Activated naive CD4-positive, alpha-beta T cell treated with anti-CD3 and anti-CD28 coated beads, Interleukin-2, amount 10 ng/mL, durations not matched to agents 7 days and 5 days (primary cell): ENCODE measurements at regions not wholly inside any gene's neighbourhood (a gene's known extent, or its start where the extent isn't known, plus 50 kb on each side); places are given as distances from the start of the nearest gene placed in this dataset.
"Not testable (repeated sequence)": the region's sequence is repeated elsewhere in the genome, so short reads cannot be mapped to it uniquely, and the experiment has no call there.

Experiments
- CTCF ChIA-PET: fragments of 350-600 bp; sonication (Branson Sonifier 250); formaldehyde crosslinking; loops from one replicate; lab custom pipeline; 2021; ENCODE audit warnings: antibody characterized with exemption; lab: Charles Lee
- DNase-seq: peaks from one replicate; pipeline ENCODE4 v3.0.0-alpha.2; 2020
- H3K27ac Mint-ChIP-seq: one replicate; pipeline ENCODE4 v1.8.0; 2021; ENCODE audit warnings: mild to moderate bottlenecking, moderate library complexity, mixed read lengths
- H3K27me3 Mint-ChIP-seq: one replicate; pipeline ENCODE4 v1.8.0; 2021; ENCODE audit warnings: mild to moderate bottlenecking, mixed read lengths
- H3K36me3 Mint-ChIP-seq: one replicate; pipeline ENCODE4 v1.8.0; 2021; ENCODE audit warnings: mixed read lengths
- H3K4me1 Mint-ChIP-seq: one replicate; pipeline ENCODE4 v1.8.0; 2021; ENCODE audit warnings: mixed read lengths
- H3K4me3 Mint-ChIP-seq: one replicate; pipeline ENCODE4 v1.8.0; 2021; ENCODE audit warnings: mild to moderate bottlenecking, moderate library complexity, mixed read lengths
- H3K9me3 Mint-ChIP-seq: one replicate; pipeline ENCODE4 v1.8.0; 2021; ENCODE audit warnings: mixed read lengths

DNA sequence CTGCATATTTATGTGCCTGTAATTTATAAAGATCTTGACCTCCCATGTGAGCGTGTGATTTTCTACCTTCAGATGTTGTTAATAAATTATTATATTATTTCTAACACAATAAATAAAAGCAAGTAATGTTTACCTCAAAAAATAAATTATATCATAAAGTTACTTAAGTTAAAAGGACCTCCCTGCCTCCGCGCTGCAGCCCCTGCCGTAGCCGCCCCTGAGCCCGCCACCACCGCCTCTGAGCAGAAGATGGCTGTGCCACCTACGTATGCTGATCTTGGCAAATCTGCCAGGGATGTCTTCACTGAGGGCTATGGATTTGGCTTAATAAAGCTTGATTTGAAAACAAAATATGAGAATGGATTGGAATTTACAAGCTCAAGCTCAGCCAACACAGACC, 119.6 kb upstream of the BRWD3 start:
- Mint-ChIP-seq H3K36me3 (no peaks in the 10 kb centered on the region), H3K27me3 (no peaks in the 10 kb centered on the region), H3K27ac (no peak overlapping the region), H3K4me1 (no peaks in the 10 kb centered on the region), H3K4me3 (no peak overlapping the region), H3K9me3 (peaks cover 11% of the 10 kb centered on the region)
- no peak for DNase-seq
- CTCF ChIA-PET, result no interaction called here

DNA sequence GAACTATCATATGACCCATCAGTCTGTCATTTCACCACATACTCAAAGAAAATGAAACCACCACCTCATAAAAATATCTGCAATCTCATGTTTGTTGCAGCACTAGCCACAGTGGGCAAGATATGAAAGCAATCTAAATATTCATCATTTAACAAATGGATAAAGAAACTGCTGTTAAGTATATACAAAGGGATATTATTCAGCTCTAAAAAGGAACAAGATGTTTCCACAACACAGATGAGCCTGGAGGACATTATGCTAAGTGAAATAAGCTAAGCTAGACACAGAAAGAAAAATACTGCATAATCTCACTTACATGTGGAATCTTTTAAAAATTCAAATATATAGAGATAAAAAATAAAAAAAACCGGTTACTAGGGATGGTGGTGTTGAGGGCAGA, 108.2 kb upstream of the BRWD3 start:
- Mint-ChIP-seq H3K27me3 (no peaks in the 10 kb centered on the region), H3K36me3 (no peaks in the 10 kb centered on the region), H3K4me3 (no peak overlapping the region), H3K9me3 (peaks cover 4% of the 10 kb centered on the region), H3K4me1 (no peaks in the 10 kb centered on the region), H3K27ac (no peak overlapping the region)
- CTCF ChIA-PET, result no interaction called here
- DNase-seq, result no peak

DNA sequence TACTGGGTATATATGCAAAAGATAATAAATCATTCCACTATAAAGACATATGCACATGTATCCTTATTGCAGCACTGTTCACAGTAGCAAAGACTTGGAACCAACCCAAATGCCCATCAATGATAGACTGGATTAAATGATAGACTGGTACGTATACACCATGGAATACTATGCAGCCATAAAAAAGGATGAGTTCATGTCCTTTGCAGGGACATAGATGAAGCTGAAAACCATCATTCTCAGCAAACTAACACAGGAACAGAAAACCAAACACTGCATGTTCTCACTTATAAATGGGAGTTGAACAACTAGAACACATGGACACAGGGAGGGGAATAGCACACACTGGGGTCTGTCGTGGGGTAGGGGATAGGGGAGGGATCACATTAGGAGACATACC, 102.7 kb upstream of the BRWD3 start:
- H3K36me3 Mint-ChIP-seq, H3K4me1 Mint-ChIP-seq, H3K4me3 Mint-ChIP-seq, DNase-seq, CTCF ChIA-PET, H3K27me3 Mint-ChIP-seq, H3K27ac Mint-ChIP-seq: not testable (repeated sequence)
- H3K9me3 Mint-ChIP-seq, result peaks cover 21% of the 10 kb centered on the region

DNA sequence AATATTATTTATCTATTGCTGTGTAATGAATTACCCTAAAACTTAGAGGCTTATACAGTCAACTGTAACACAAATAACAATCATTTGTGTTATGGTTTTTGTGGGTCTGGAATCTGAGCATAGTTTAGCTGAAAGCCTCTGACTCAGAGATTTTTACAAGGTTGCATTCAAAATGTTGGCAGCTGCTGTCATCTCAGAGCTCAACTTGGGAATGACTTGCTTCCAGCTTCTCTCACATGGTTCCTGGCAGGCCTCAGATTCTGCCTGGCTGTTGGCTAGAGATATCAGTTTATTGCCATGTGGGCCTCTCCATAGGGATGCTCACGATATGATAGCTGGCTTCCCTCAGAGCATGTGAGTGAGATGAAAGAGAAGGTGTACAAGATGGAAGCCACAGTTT, 70.2 kb upstream of the BRWD3 start:
- Mint-ChIP-seq H3K36me3 (no peaks in the 10 kb centered on the region), H3K27ac (no peak overlapping the region), H3K4me1 (no peaks in the 10 kb centered on the region), H3K4me3 (no peak overlapping the region), H3K27me3 (no peaks in the 10 kb centered on the region), H3K9me3 (no peaks in the 10 kb centered on the region)
- CTCF ChIA-PET, result no interaction called here
- no peak for DNase-seq

DNA sequence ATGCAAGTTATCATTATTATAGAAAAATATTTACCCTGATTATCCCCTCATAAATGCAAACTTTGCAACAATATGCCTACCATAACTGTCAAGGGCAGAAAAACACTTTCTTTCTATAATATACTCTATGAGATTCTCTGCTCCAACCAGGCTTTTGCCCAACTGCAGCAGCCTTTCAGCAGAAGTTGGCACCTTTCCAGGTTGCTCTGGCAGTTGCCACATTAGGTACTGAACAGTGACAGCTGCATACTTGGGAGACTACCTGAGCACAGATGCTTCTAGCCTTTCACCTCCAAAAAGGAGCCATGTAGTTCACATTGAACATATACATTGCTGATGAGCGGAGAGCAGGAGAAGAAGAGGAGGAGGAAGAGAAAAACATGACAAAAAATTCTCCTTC, 69.5 kb upstream of the BRWD3 start:
- CTCF ChIA-PET, result no interaction called here

DNA sequence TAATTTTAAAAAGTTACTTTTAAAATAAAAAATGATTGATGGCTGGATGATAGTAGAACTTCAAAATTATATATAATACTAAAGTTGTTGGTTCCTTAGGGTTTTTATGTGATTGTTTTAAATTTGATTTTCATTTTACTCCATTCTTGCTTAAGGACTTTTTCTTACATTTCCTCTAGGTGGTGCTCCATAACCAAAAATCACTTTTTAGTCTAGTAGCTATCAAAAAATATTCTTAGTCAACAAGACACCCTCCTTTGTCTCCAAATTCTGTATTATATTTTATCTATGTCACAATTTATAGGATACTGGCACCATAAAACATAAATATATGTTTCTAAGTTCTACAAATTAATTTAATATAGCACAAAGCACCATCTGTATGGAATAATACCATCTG, 67.2 kb upstream of the BRWD3 start:
- CTCF ChIA-PET, result interaction anchor here (1.0 to 1.4 kb wide), 3 partner anchors 319 to 1800 kb away, joined by 3 to 5 read pairs (median 4); no protein-coding TSS in a partner anchor
- no peak overlapping the region for H3K4me3 Mint-ChIP-seq
- H3K4me1 Mint-ChIP-seq, result no peaks in the 10 kb centered on the region
- H3K36me3 Mint-ChIP-seq, result no peaks in the 10 kb centered on the region
- H3K27me3 Mint-ChIP-seq, result no peaks in the 10 kb centered on the region
- no peaks in the 10 kb centered on the region for H3K9me3 Mint-ChIP-seq
- no peak for DNase-seq
- H3K27ac Mint-ChIP-seq, result no peak overlapping the region

More for the DNA sequence above, 69.5 kb upstream of the BRWD3 start:
- Mint-ChIP-seq H3K27ac (no peak overlapping the region), H3K36me3 (no peaks in the 10 kb centered on the region), H3K4me3 (no peak overlapping the region), H3K9me3 (no peaks in the 10 kb centered on the region), H3K27me3 (no peaks in the 10 kb centered on the region), H3K4me1 (no peaks in the 10 kb centered on the region)
- DNase-seq, result no peak
